HG03558 (cell line): ENCODE measurements at regions not wholly inside any gene's neighbourhood (a gene's known extent, or its start where the extent isn't known, plus 50 kb on each side); places are given as distances from the start of the nearest gene placed in this dataset.

ENCODE experiments used
- ATAC-seq: cut with Tn5 transposase; IDR thresholded peaks from one replicate; pipeline ENCODE4 v1.9.1; 2021; ENCODE audit warnings: moderate number of reproducible peaks; ENCODE audit not compliant: unreplicated experiment; ENCODE audit errors: extremely low read depth

DNA sequence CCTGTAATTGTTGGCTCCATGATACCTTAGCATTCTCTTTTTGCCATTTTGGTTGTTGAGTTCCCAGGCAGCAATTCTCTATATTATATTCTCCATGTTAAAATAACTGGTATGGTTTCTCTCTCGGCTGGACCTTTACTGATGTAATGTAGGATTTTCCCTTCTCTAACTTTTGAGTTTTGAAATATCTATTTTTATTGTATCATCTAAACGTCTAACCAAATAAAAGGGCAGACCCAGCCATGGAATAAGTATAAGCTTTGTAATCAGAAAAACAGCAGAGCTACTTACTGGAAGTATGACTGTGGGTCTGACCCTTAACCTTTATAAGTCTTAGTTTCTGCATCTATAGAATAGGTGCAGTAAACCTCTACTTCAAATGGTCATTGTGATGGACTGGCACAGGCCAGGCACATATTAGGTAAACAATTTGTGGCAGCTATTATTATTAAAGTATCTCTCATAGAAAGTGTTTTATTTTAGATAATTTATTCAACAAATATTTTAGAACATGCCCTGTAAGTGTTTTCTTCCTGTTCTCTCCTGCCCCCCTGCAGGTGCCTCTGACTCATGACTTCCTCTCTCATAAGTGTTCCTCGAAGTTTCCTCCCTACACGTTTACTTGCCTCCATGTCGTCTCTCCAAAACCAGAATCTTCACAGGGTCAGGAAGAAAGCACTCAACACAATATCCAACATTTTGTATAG is 224.9 kb upstream of the FGGY start:
- ATAC-seq: no peak

GRCh38 chr1:59072583-59072947 is 224.3 kb upstream of the FGGY start:
- ATAC-seq: no peak

- no peak for ATAC-seq
Observed at GRCh38 chr1:59074598-59074997, 222.3 kb upstream of the FGGY start.

DNA sequence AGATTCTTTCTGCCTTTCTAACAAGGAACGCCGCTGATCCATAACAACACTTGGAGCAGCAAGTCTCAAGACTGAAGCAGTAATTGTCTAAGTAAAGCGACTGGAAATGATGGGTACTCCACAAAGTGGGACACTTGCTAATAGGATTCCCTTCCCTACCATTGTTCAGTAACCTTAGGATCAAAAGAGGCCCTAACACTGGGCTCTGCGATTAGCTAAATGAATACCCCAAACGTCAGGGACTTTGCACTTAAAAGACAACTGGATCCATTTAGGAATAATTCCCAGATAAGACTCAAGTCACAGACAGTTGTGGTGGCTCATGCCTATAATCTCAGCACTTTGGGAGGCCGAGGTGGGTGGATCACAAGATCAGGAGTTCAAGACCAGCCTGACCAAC is 221.9 kb upstream of the FGGY start:
- ATAC-seq: no peak

GRCh38 chr1:59076612-59077011 is 220.3 kb upstream of the FGGY start:
- no peak for ATAC-seq

GRCh38 chr1:59077466-59078069 is 219.3 kb upstream of the FGGY start:
- ATAC-seq: no peak

GRCh38 chr1:59078070-59078800 is 218.7 kb upstream of the FGGY start:
- no peak for ATAC-seq

DNA sequence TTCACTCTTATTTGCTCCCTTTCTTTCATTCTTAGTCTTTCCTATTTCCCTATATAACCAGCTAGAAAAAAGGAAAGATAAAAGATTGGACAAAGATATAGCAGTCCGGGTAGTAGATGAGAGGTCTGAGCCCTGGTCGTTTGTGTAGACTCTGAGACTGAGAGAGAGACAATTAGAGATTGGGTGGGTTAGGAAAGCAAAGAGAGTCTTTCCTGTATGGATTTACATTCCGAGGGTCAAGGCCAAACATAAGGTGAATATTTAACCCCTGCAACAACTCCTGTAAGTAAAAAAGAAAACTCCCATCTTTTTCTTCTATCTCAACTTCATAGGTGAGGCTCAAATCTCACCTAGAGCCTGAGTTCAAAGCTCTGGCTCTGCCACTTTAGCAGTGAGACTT is 218.0 kb upstream of the FGGY start:
- ATAC-seq: no peak

DNA sequence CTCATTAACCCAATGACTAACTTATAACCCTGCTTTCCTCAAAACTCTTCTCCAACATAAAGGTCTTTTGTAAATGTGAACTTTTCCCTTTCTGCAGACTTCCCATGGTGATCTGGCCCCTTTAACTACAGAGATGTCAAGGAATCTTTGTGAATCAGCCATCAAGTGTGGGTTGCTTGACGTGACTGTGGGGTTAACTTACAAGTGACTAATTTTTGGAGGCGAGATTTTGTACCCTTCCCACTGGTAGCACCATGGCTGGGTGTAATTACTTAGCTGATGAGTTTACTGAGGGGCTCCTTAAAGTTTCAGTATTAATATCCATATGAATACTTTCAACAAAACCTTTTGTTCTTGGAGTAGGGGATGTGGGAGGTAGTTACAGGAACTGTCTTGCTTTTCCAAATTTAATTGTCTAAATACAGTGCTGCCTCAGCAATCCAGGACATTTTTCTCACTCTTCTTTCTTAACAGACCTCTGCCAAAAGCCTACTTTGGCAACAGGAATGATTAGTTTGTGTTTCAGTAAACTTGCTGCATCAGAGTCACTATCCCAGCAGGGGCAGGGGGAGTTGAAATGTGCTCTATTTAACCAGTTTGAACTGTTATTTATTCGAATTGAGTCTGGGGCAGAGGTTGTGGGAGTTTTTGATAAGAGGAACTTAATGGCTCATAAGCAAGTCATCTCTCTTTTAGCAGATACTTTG is 217.3 kb upstream of the FGGY start:
- ATAC-seq: no peak

DNA sequence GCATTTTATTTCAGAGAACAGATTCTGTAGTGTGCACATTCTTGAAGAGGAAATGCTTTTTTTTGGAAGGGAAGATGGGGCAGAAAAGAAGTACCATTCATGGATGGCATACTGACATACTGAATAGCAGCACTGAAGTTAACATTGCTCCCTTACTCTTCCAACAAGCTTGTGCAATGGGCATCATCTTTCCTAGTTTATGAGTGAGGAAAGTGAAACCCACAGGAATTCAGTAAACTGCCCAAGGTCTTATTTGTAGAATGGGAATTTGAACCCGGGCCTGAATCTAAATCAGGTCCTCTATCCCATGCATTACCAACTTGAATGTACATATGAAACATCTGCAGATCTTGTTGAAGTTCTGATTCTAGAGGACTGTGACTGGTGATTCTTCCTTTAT is 215.7 kb upstream of the FGGY start:
- ATAC-seq: no peak

- no peak for ATAC-seq
Observed at GRCh38 chr1:59081795-59082194, 215.1 kb upstream of the FGGY start.

GRCh38 chr1:59083946-59084865 is 212.7 kb upstream of the FGGY start:
- no peak for ATAC-seq

- ATAC-seq: no peak
Observed at GRCh38 chr1:59085101-59085500, 211.8 kb upstream of the FGGY start.

GRCh38 chr1:59089036-59089798 is 207.7 kb upstream of the FGGY start:
- ATAC-seq: no peak

GRCh38 chr1:59089922-59090457 is 206.9 kb upstream of the FGGY start:
- ATAC-seq: no peak

DNA sequence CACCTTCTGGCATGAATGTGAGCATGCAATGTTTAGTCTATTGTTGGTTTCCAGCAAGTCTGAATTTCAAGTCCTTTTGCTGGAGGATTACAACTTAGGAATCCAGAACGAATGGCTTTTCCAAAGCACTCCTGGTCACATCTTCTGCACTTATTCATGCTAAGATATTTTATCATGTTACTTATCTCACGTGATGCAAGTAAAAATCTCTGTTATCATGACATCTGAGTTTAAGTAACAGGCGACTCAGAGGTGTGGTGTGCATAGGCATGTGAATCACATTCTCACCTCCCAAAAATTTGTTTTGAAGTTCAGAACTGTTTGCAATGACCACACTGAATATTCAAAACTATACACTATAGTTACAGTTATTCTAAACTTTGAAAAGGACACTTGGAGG is 204.8 kb upstream of the FGGY start:
- ATAC-seq: no peak

DNA sequence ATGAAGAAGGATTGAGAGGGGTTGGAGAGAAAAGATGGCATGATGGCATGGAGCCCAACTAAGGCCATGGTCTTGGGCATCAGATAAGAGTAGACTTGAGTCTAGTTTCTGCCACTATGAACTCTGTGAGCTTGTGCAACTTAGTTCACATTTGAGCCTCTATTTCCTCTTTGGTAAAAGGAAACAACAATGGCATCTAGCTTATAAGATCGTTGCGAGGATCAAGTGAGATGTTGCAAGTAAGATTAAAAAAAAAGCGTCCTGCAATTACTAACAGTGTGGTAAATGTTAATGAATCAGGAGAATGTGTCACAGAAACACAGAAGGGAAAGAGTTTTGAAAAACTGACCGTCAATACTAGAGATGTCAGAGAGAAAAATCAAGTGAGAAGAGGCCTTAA is 202.9 kb upstream of the FGGY start:
- no peak for ATAC-seq

DNA sequence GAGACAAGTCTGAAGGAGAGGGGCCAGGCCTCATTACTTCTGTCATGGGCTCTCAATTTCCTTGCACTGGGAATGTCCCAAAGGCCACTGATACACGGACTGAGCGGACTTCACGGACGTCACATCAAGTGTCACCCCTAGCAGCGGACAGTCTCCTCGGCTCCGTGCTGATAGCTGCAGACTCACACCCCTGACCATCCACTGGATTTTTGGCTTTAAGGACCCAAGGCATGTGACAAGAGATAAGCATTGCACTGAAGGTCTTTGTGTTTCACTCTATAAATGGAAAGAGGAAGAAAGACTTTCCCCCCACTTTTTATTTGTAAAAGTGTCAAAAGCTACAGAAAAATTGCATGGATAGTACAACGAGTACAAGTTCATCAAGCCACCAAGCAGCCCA is 200.4 kb upstream of the FGGY start:
- no peak for ATAC-seq

- ATAC-seq: no peak
Observed at GRCh38 chr1:59098655-59099054, 198.2 kb upstream of the FGGY start.
